Colonic mucosa (tissue), 4 donors: ENCODE measurements at regions not wholly inside any gene's neighbourhood (a gene's known extent, or its start where the extent isn't known, plus 50 kb on each side); places are given as distances from the start of the nearest gene placed in this dataset.

Experiments used
- DNase-seq: peaks from one replicate; pipeline ENCODE4 v3.0.0-alpha.2; 2020
- H3K27ac ChIP-seq: fragments of 200-600 bp; one replicate; pipeline ENCODE4 v1.8.0; 2021
- H3K27me3 ChIP-seq: fragments of 200-600 bp; one replicate; pipeline ENCODE4 v1.8.0; 2021
- H3K36me3 ChIP-seq: fragments of 200-600 bp; one replicate; pipeline ENCODE4 v1.8.0; 2021
- H3K4me1 ChIP-seq: fragments of 200-600 bp; one replicate; pipeline ENCODE4 v1.8.0; 2021; ENCODE audit warnings: mild to moderate bottlenecking
- H3K4me3 ChIP-seq: fragments of 200-600 bp; one replicate; pipeline ENCODE4 v1.8.0; 2021
- H3K9ac ChIP-seq, 2 donors: one replicate each; pipeline ENCODE4 v1.7.0; 2013; ENCODE audit warnings: control low read depth in 2 of 2, low read depth in 2 of 2, low read length in 2 of 2
- H3K9me3 ChIP-seq: fragments of 200-600 bp; one replicate; pipeline ENCODE4 v1.8.0; 2021
- intact Hi-C: fragments of 100-400 bp; cut with DNase I; formaldehyde crosslinking; loops from one replicate; pipeline ENCODE4 v1.14.1; 2022
- TF ChIP-seq, protein P1 (sequence below): fragments of 200-600 bp; IDR thresholded peaks from one replicate; pipeline ENCODE4 v1.8.0; 2022; ENCODE audit warnings: antibody characterized with exemption, mild to moderate bottlenecking
- donor health status: healthy.
- donor health status: DM: no; HTN: no; CAD: no.
- donor health status: DM: no; HTN: no; CAD: no.

GRCh38 chr1:47562799-47563198, 125.0 kb downstream of the FOXD2 start:
- H3K36me3 ChIP-seq: no peaks in the 10 kb centered on the region
- intact Hi-C loops: no loop called here
- no peaks in the 10 kb centered on the region for H3K4me1 ChIP-seq
- TF ChIP-seq, protein P1, sequence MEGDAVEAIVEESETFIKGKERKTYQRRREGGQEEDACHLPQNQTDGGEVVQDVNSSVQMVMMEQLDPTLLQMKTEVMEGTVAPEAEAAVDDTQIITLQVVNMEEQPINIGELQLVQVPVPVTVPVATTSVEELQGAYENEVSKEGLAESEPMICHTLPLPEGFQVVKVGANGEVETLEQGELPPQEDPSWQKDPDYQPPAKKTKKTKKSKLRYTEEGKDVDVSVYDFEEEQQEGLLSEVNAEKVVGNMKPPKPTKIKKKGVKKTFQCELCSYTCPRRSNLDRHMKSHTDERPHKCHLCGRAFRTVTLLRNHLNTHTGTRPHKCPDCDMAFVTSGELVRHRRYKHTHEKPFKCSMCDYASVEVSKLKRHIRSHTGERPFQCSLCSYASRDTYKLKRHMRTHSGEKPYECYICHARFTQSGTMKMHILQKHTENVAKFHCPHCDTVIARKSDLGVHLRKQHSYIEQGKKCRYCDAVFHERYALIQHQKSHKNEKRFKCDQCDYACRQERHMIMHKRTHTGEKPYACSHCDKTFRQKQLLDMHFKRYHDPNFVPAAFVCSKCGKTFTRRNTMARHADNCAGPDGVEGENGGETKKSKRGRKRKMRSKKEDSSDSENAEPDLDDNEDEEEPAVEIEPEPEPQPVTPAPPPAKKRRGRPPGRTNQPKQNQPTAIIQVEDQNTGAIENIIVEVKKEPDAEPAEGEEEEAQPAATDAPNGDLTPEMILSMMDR: no peak
- H3K9ac ChIP-seq: no peak overlapping the region
- no peaks in the 10 kb centered on the region for H3K9me3 ChIP-seq
- no peak overlapping the region for H3K4me3 ChIP-seq
- no peaks in the 10 kb centered on the region for H3K27me3 ChIP-seq
- DNase-seq: no peak
- no peak overlapping the region for H3K27ac ChIP-seq

DNA sequence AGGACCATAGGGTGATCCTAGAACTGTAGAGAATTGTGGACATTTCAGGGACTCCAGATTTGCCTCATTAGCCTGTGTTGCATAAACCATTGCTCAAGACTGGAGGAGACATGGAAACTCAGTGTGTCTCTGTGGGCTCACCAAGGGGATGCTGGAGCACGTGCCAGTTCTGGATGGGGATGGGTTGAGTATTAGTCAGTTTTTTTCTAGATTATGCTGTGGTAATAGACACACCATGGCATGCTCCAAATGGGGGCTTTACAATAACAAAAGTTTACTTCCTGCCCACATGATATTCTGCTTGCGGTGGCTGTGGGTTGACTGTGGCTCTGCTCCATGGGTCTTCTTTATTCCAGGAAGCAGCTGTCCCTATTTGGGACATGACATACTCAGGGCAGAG, 125.4 kb downstream of the FOXD2 start:
- no peaks in the 10 kb centered on the region for H3K4me1 ChIP-seq
- intact Hi-C loops: no loop called here
- no peak overlapping the region for H3K4me3 ChIP-seq
- H3K27me3 ChIP-seq: no peaks in the 10 kb centered on the region
- H3K36me3 ChIP-seq: no peaks in the 10 kb centered on the region
- H3K9me3 ChIP-seq: no peaks in the 10 kb centered on the region
- TF ChIP-seq, protein P1: no peak
- H3K27ac ChIP-seq: no peak overlapping the region
- no peak overlapping the region for H3K9ac ChIP-seq
- no peak for DNase-seq

- Histone ChIP-seq H3K27me3 (no peaks in the 10 kb centered on the region), H3K36me3 (no peaks in the 10 kb centered on the region), H3K4me1 (no peaks in the 10 kb centered on the region), H3K9ac (no peak overlapping the region), H3K27ac (no peak overlapping the region), H3K9me3 (no peaks in the 10 kb centered on the region), H3K4me3 (no peak overlapping the region)
- intact Hi-C loops: no loop called here
- no peak for DNase-seq
- TF ChIP-seq, protein P1: no peak
Observed at GRCh38 chr1:47564570-47564969, 126.7 kb downstream of the FOXD2 start.

DNA sequence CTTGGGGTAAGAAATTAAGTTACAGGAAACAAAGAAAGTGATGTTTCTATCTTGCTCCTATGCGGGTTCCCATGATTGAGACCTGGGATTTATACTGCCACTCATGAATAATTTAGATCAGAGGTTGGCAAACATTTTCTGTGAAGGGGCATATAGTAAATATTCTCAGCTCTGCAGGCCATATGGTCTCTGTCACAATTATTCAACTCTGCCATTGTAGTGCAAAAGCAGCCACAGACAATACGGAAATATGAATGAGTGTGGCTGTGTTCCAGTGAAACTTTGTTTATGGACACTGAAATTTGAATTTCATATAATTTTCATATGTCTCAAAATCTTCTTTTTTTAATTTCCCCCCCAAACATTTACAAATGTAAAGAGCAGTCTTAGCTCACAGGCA, 127.2 kb downstream of the FOXD2 start:
- no peaks in the 10 kb centered on the region for H3K4me1 ChIP-seq
- H3K4me3 ChIP-seq: no peak overlapping the region
- intact Hi-C loops: no loop called here
- DNase-seq: no peak
- no peaks in the 10 kb centered on the region for H3K9me3 ChIP-seq
- no peaks in the 10 kb centered on the region for H3K27me3 ChIP-seq
- H3K36me3 ChIP-seq: no peaks in the 10 kb centered on the region
- TF ChIP-seq, protein P1: no peak
- H3K9ac ChIP-seq: no peak overlapping the region
- H3K27ac ChIP-seq: no peak overlapping the region

- TF ChIP-seq, protein P1: no peak
- H3K36me3 ChIP-seq: no peaks in the 10 kb centered on the region
- intact Hi-C loops: no loop called here
Observed at GRCh38 chr1:47565676-47566075, 127.8 kb downstream of the FOXD2 start.

GRCh38 chr1:47568763-47569162, 130.9 kb downstream of the FOXD2 start:
- Histone ChIP-seq H3K36me3 (no peaks in the 10 kb centered on the region), H3K4me1 (no peaks in the 10 kb centered on the region), H3K27me3 (no peaks in the 10 kb centered on the region), H3K4me3 (no peak overlapping the region), H3K27ac (no peak overlapping the region), H3K9me3 (no peaks in the 10 kb centered on the region), H3K9ac (no peak overlapping the region)
- TF ChIP-seq, protein P1: no peak
- DNase-seq: no peak
- intact Hi-C loops: no loop called here

More at GRCh38 chr1:47565676-47566075, 127.8 kb downstream of the FOXD2 start:
- H3K9me3 ChIP-seq: no peaks in the 10 kb centered on the region
- H3K9ac ChIP-seq: no peak overlapping the region
- no peaks in the 10 kb centered on the region for H3K27me3 ChIP-seq
- no peak overlapping the region for H3K4me3 ChIP-seq
- no peaks in the 10 kb centered on the region for H3K4me1 ChIP-seq
- no peak for DNase-seq
- no peak overlapping the region for H3K27ac ChIP-seq
